Choroid plexus epithelial cell (primary cell): ENCODE measurements at regions not wholly inside any gene's neighbourhood (a gene's known extent, or its start where the extent isn't known, plus 50 kb on each side); places are given as distances from the start of the nearest gene placed in this dataset.
"Not testable (repeated sequence)": the region's sequence is repeated elsewhere in the genome, so short reads cannot be mapped to it uniquely, and the experiment has no call there.

ENCODE experiments used
- DNase-seq: peaks from one replicate; pipeline ENCODE4 v3.0.0-alpha.2; 2010; ENCODE audit warnings: low read depth
- H3K4me3 ChIP-seq: 2 replicates; pipeline ENCODE4 v1.5.1; 2011; ENCODE audit warnings: low read depth, mild to moderate bottlenecking, control low read depth, low read length, moderate library complexity
- CTCF ChIP-seq: conservative IDR thresholded peaks from 2 replicates; pipeline ENCODE4 v1.5.1; 2011; ENCODE audit warnings: low read depth, mild to moderate bottlenecking, control low read depth, inconsistent platforms, low read length, moderate library complexity

GRCh38 chr13:50740052-50740741 lies 103.3 kb downstream of the DLEU7 start:
- no peak overlapping the region for H3K4me3 ChIP-seq
- DNase-seq, result peak; percentile 24
- no peak for TF ChIP-seq CTCF

- TF ChIP-seq CTCF, result no peak
- DNase-seq, result no peak
- H3K4me3 ChIP-seq, result no peak overlapping the region
Measured at GRCh38 chr13:50742353-50742752, 101.1 kb downstream of the DLEU7 start.

GRCh38 chr13:50742968-50743367 lies 100.5 kb downstream of the DLEU7 start:
- no peak for DNase-seq
- H3K4me3 ChIP-seq, result no peak overlapping the region
- no peak for TF ChIP-seq CTCF

- TF ChIP-seq CTCF, result no peak
- no peak for DNase-seq
- H3K4me3 ChIP-seq, result no peak overlapping the region
Measured at GRCh38 chr13:50744116-50744660, 99.3 kb downstream of the DLEU7 start.

GRCh38 chr13:50745542-50746115 lies 97.9 kb downstream of the DLEU7 start:
- TF ChIP-seq CTCF, result no peak
- no peak overlapping the region for H3K4me3 ChIP-seq
- DNase-seq, result no peak

- no peak for DNase-seq
- no peak overlapping the region for H3K4me3 ChIP-seq
- no peak for TF ChIP-seq CTCF
Measured at GRCh38 chr13:50747737-50748350, 95.6 kb downstream of the DLEU7 start.

GRCh38 chr13:50753221-50753620 lies 90.3 kb downstream of the DLEU7 start:
- DNase-seq, H3K4me3 ChIP-seq: not testable (repeated sequence)

GRCh38 chr13:50755862-50756685 lies 87.4 kb downstream of the DLEU7 start:
- H3K4me3 ChIP-seq, DNase-seq: not testable (repeated sequence)
